ENCODE measurements at regions not wholly inside any gene's neighbourhood (a gene's known extent, or its start where the extent isn't known, plus 50 kb on each side); places are given as distances from the start of the nearest gene placed in this dataset.

GRCh38 chr6:74750826-74751225 is 455.0 kb downstream of the COL12A1 start:
- TF ChIP-seq CTCF (IDR thresholded peaks at IDR 0.05) (no peak), EZH2 (IDR thresholded peaks at IDR 0.05) (no peak)
